Body of pancreas (tissue), 4 donors: ENCODE measurements at regions not wholly inside any gene's neighbourhood (a gene's known extent, or its start where the extent isn't known, plus 50 kb on each side); places are given as distances from the start of the nearest gene placed in this dataset.
A peak's percentile ranks its signal among the peaks of the same experiment; 100 is the strongest.

Experiments
- ATAC-seq: fragments of 150-250 bp; one replicate; pipeline ENCODE4 v1.9.1; 2016
- DNase-seq, 4 donors: peaks; one replicate each; pipeline ENCODE4 v3.0.0-alpha.2; 2019
- H3K27ac ChIP-seq, 4 donors: fragments of 200-600 bp; sonication (generic); 1 replicate in 3 of 4; 2 replicates in 1 of 4; pipeline versions ENCODE4 v1.5.1 to v1.6.1; 2016 to 2019; ENCODE audit warnings: mild to moderate bottlenecking in 1 of 4, mixed read lengths in 1 of 4, moderate library complexity in 1 of 4
- H3K27me3 ChIP-seq, 2 donors: fragments of 200-600 bp; sonication (generic); one replicate each; pipeline ENCODE4 v1.6.0; 2016; ENCODE audit warnings: mild to moderate bottlenecking in 1 of 2
- H3K36me3 ChIP-seq, 2 donors: fragments of 200-600 bp; sonication (generic); replicated peaks in 1 of 2; 2 replicates each; pipeline ENCODE4 v1.5.1; 2016; ENCODE audit warnings: low read depth in 2 of 2; ENCODE audit not compliant: insufficient read depth in 1 of 2
- H3K4me1 ChIP-seq: fragments of 200-600 bp; sonication (generic); one replicate; pipeline ENCODE4 v1.6.0; 2016
- H3K4me3 ChIP-seq, 2 donors: fragments of 200-600 bp; sonication (generic); 1 replicate in 1 of 2; 2 replicates in 1 of 2; pipeline ENCODE4 v1.5.1; 2016 to 2019
- H3K9me3 ChIP-seq, 3 donors: fragments of 200-600 bp; sonication (generic); 1 replicate in 2 of 3; 2 replicates in 1 of 3; pipeline ENCODE4 v1.5.1; 2016
- CTCF ChIP-seq, 7 experiments: fragments of 450-650 bp in 4 of 7; fragments of 200-600 bp in 3 of 7; sonication (generic) in 3 of 7; IDR thresholded peaks; one replicate each; pipeline ENCODE4 v1.5.1; 2016 to 2019; ENCODE audit warnings: antibody characterized with exemption in 7 of 7
- POLR2A ChIP-seq, 3 donors: fragments of 450-650 bp; IDR thresholded peaks; one replicate each; pipeline ENCODE4 v1.6.1; 2016; ENCODE audit warnings: antibody characterized with exemption in 3 of 3, mild to moderate bottlenecking in 2 of 3
- WGBS, 2 donors: methylation state at CpG; one replicate each; pipeline ENCODE4 v1.1.5; 2017; 5-methylcytosine and 5-hydroxymethylcytosine counted together
- intact Hi-C: fragments of 100-400 bp; cut with DNase I; formaldehyde crosslinking; loops from one replicate; pipeline ENCODE4 v1.15.1; 2023

GRCh38 chr12:85572956-85573355, 263.3 kb downstream of the RASSF9 start:
- DNase-seq, result no peak
- intact Hi-C loops, result no loop called here

GRCh38 chr12:85573635-85574214, 262.5 kb downstream of the RASSF9 start:
- no peaks in the 10 kb centered on the region for H3K36me3 ChIP-seq
- ATAC-seq (no peak), DNase-seq (no peak)
- intact Hi-C loops, result no loop called here
- no peaks in the 10 kb centered on the region for H3K27me3 ChIP-seq
- H3K27ac ChIP-seq, result no peak overlapping the region
- H3K9me3 ChIP-seq, result no peaks in the 10 kb centered on the region
- WGBS, 2 donors, result 59% methylated on average over 3 of the region's 3 CpGs
- TF ChIP-seq POLR2A (IDR thresholded peaks at IDR 0.05), result no peak
- no peak for TF ChIP-seq CTCF (IDR thresholded peaks at IDR 0.05)
- H3K4me3 ChIP-seq, result no peak overlapping the region
- H3K4me1 ChIP-seq, result no peaks in the 10 kb centered on the region

More at GRCh38 chr12:85572956-85573355, 263.3 kb downstream of the RASSF9 start:
- WGBS, 2 donors, result 81 to 90% methylated on average over 1 of the region's 1 CpG
- TF ChIP-seq POLR2A (IDR thresholded peaks at IDR 0.05) (no peak), CTCF (IDR thresholded peaks at IDR 0.05) (no peak)
- no peaks in the 10 kb centered on the region for H3K9me3 ChIP-seq
- H3K4me3 ChIP-seq, result no peak overlapping the region
- H3K4me1 ChIP-seq, result no peaks in the 10 kb centered on the region
- H3K27ac ChIP-seq, result no peak overlapping the region
- no peaks in the 10 kb centered on the region for H3K27me3 ChIP-seq
- no peaks in the 10 kb centered on the region for H3K36me3 ChIP-seq
- no peak for ATAC-seq

- ATAC-seq (no peak), DNase-seq (no peak)
- no peak overlapping the region for H3K4me3 ChIP-seq
- no peaks in the 10 kb centered on the region for H3K36me3 ChIP-seq
- H3K9me3 ChIP-seq, result no peaks in the 10 kb centered on the region
- TF ChIP-seq CTCF (IDR thresholded peaks at IDR 0.05) (no peak), POLR2A (IDR thresholded peaks at IDR 0.05) (no peak)
- H3K27me3 ChIP-seq, result no peaks in the 10 kb centered on the region
- intact Hi-C loops, result no loop called here
- 59 to 66% methylated on average over 3 of the region's 3 CpGs for WGBS, 2 donors
- H3K4me1 ChIP-seq, result no peaks in the 10 kb centered on the region
- H3K27ac ChIP-seq, result no peak overlapping the region
Measured at GRCh38 chr12:85574291-85574690, 261.9 kb downstream of the RASSF9 start.

GRCh38 chr12:85575120-85576096, 260.8 kb downstream of the RASSF9 start:
- DNase-seq (peak; percentile 50 to 75 (median 59)), ATAC-seq (peak; percentile 80)
- intact Hi-C loops, result loop anchor here (5.0 kb wide), 1 partner anchor 292 kb away; no protein-coding TSS in a partner anchor
- TF ChIP-seq CTCF (IDR thresholded peaks at IDR 0.05) (peak; percentile 47 to 82 (median 73)), POLR2A (IDR thresholded peaks at IDR 0.05) (no peak)
- Histone ChIP-seq H3K4me1 (no peaks in the 10 kb centered on the region), H3K27ac (no peak overlapping the region), H3K4me3 (no peak overlapping the region), H3K36me3 (no peaks in the 10 kb centered on the region), H3K27me3 (no peaks in the 10 kb centered on the region), H3K9me3 (no peaks in the 10 kb centered on the region)
- WGBS, 2 donors, result 49 to 50% methylated on average over 7 of the region's 7 CpGs
